ENCODE measurements at regions not wholly inside any gene's neighbourhood (a gene's known extent, or its start where the extent isn't known, plus 50 kb on each side); places are given as distances from the start of the nearest gene placed in this dataset.

DNA sequence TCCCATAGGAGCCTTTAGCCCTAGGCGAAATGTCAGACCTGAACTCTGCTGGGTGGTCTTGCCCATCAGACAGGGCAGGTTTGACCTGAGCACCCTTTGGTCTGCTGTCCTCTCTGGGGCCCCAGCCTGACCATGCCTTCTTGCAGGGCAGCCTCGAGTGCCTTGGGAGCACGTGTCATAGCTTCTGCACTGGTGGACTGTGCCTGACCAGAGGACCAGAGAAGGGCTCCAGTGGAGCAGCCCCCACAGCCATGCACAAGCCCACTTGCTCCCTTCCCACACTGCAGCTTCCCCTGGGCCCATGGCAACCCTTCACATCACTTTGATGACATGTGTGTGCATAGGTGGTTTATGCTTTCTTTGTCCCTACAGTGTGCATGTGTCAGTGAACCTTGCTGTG lies 394.0 kb downstream of the TEX13C start:
- H3K9me3 ChIP-seq (ENCODE audit: control insufficient read depth, insufficient read depth, low read length): no peaks in the 10 kb centered on the region
- no peaks in the 10 kb centered on the region for H3K36me3 ChIP-seq (ENCODE audit: control insufficient read depth, low read length)
- H3K4me3 ChIP-seq (ENCODE audit: low read length): no peak overlapping the region
- no peaks in the 10 kb centered on the region for H3K27me3 ChIP-seq (ENCODE audit: control insufficient read depth, low read length)
- no peak for TF ChIP-seq EZH2phosphoT487 (IDR thresholded peaks at IDR 0.05; ENCODE audit: borderline replicate concordance, low read length)
- TF ChIP-seq, protein P1, sequence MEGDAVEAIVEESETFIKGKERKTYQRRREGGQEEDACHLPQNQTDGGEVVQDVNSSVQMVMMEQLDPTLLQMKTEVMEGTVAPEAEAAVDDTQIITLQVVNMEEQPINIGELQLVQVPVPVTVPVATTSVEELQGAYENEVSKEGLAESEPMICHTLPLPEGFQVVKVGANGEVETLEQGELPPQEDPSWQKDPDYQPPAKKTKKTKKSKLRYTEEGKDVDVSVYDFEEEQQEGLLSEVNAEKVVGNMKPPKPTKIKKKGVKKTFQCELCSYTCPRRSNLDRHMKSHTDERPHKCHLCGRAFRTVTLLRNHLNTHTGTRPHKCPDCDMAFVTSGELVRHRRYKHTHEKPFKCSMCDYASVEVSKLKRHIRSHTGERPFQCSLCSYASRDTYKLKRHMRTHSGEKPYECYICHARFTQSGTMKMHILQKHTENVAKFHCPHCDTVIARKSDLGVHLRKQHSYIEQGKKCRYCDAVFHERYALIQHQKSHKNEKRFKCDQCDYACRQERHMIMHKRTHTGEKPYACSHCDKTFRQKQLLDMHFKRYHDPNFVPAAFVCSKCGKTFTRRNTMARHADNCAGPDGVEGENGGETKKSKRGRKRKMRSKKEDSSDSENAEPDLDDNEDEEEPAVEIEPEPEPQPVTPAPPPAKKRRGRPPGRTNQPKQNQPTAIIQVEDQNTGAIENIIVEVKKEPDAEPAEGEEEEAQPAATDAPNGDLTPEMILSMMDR (IDR thresholded peaks at IDR 0.05; ENCODE audit: low read depth, low read length, poor library complexity, severe bottlenecking): no peak
- H3K27ac ChIP-seq (ENCODE audit: low read depth, low read length): no peak overlapping the region
- H3K9me2 ChIP-seq (replicated peaks; ENCODE audit: control insufficient read depth, low read length): no peaks in the 10 kb centered on the region
- H3F3A ChIP-seq (ENCODE audit: control insufficient read depth, insufficient read depth): no peaks in the 10 kb centered on the region
- H4K20me1 ChIP-seq (ENCODE audit: control insufficient read depth, insufficient read depth, low read depth, low read length): no peaks in the 10 kb centered on the region
- H3K4me2 ChIP-seq (ENCODE audit: low read length): no peak overlapping the region
- no peaks in the 10 kb centered on the region for H3K4me1 ChIP-seq (ENCODE audit: control insufficient read depth, low read length)
- H3K79me2 ChIP-seq (ENCODE audit: control insufficient read depth, low read length): no peaks in the 10 kb centered on the region

DNA sequence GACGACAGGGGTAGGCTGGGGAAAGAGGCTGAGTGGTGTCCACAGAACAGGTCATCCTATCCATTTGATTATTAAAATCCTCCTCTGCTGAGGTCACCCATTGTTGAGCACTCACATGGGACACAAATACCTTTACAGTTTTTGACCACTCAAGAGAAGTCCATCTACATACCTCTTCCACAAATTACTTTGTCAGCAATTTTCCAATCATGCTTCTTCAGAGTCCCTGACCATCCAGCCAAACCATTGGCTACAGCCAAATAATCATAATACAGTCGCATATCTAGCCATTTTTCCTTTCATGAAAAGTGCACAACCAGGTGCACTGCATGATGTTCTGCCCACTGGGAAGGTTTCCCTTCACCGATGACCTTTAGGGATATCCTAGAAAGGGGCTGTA lies 407.4 kb downstream of the TEX13C start:
- no peaks in the 10 kb centered on the region for H3K9me3 ChIP-seq (ENCODE audit: control insufficient read depth, insufficient read depth, low read length)
- H3K4me1 ChIP-seq (ENCODE audit: control insufficient read depth, low read length): no peaks in the 10 kb centered on the region
- H3F3A ChIP-seq (ENCODE audit: control insufficient read depth, insufficient read depth): no peaks in the 10 kb centered on the region
- no peaks in the 10 kb centered on the region for H4K20me1 ChIP-seq (ENCODE audit: control insufficient read depth, insufficient read depth, low read depth, low read length)
- H3K4me2 ChIP-seq (ENCODE audit: low read length): no peak overlapping the region
- H3K4me3 ChIP-seq (ENCODE audit: low read length): no peak overlapping the region
- H3K36me3 ChIP-seq (ENCODE audit: control insufficient read depth, low read length): no peaks in the 10 kb centered on the region
- no peak for TF ChIP-seq EZH2phosphoT487 (IDR thresholded peaks at IDR 0.05; ENCODE audit: borderline replicate concordance, low read length)
- TF ChIP-seq, protein P1 (IDR thresholded peaks at IDR 0.05; ENCODE audit: low read depth, low read length, poor library complexity, severe bottlenecking): no peak
- H3K9me2 ChIP-seq (replicated peaks; ENCODE audit: control insufficient read depth, low read length): no peaks in the 10 kb centered on the region
- H3K27me3 ChIP-seq (ENCODE audit: control insufficient read depth, low read length): no peaks in the 10 kb centered on the region
- H3K27ac ChIP-seq (ENCODE audit: low read depth, low read length): no peak overlapping the region
- H3K79me2 ChIP-seq (ENCODE audit: control insufficient read depth, low read length): no peaks in the 10 kb centered on the region

DNA sequence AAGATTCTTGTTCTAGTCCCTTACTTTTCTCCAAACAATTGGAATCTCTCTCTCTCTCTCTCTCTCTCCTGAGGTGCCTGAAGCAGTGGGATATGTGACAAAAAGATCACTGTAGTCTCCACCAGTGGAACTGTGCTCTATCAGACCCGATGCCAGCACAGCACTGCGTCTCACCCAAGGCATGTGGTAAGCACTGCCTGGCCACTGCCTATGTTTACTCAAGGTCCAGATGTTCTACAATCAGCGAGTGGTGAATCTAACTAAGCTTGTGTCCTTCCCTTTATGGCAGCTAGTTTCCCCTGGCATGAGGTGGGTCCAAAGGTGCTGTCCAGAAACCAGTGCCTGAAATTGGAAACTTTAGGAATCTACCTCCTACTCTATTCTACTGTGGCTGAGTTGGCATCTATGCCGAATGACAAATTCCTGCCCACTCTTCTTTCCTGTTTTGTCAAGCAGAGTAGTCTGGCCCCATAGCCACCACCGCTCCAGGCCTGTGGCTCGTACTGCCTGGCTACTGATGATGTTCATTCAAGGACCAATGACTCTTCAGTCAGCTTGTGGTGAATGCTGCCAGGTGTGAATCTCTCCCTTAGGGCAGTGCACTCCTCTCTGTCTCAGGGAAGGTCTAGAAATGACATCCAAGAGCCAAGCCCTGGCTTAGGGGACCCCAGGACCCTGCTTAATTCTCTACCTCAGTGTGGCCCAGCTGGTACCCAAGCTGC lies 416.5 kb downstream of the TEX13C start:
- Histone ChIP-seq H4K20me1 (ENCODE audit: control insufficient read depth, insufficient read depth, low read depth, low read length) (no peaks in the 10 kb centered on the region), H3K4me2 (ENCODE audit: low read length) (no peak overlapping the region), H3K79me2 (ENCODE audit: control insufficient read depth, low read length) (no peaks in the 10 kb centered on the region), H3K27ac (ENCODE audit: low read depth, low read length) (no peak overlapping the region), H3K9me3 (ENCODE audit: control insufficient read depth, insufficient read depth, low read length) (no peaks in the 10 kb centered on the region), H3K9me2 (replicated peaks; ENCODE audit: control insufficient read depth, low read length) (no peaks in the 10 kb centered on the region), H3K4me1 (ENCODE audit: control insufficient read depth, low read length) (no peaks in the 10 kb centered on the region), H3K4me3 (ENCODE audit: low read length) (no peak overlapping the region), H3F3A (ENCODE audit: control insufficient read depth, insufficient read depth) (no peaks in the 10 kb centered on the region), H3K27me3 (ENCODE audit: control insufficient read depth, low read length) (no peaks in the 10 kb centered on the region), H3K36me3 (ENCODE audit: control insufficient read depth, low read length) (no peaks in the 10 kb centered on the region)
- no peak for TF ChIP-seq EZH2phosphoT487 (IDR thresholded peaks at IDR 0.05; ENCODE audit: borderline replicate concordance, low read length)
- TF ChIP-seq, protein P1 (IDR thresholded peaks at IDR 0.05; ENCODE audit: low read depth, low read length, poor library complexity, severe bottlenecking): no peak
